HepG2 (cell line): ENCODE measurements at regions not wholly inside any gene's neighbourhood (a gene's known extent, or its start where the extent isn't known, plus 50 kb on each side); places are given as distances from the start of the nearest gene placed in this dataset.

Source experiments
- CBFB ChIP-seq: sonication (generic); formaldehyde crosslinking; IDR thresholded peaks from 2 replicates; pipeline ENCODE4 v1.4.0; 2020; ENCODE audit warnings: missing genetic modification reagents
- HNRNPL ChIP-seq: fragments of 200-400 bp; formaldehyde crosslinking; IDR thresholded peaks from 2 replicates; pipeline ENCODE4 v1.6.1; 2017; ENCODE audit warnings: mild to moderate bottlenecking, low read depth, low read length
- MTF2 ChIP-seq: sonication (generic); formaldehyde crosslinking; IDR thresholded peaks from 2 replicates; pipeline ENCODE4 v1.5.0; 2020; ENCODE audit warnings: missing genetic modification reagents, borderline replicate concordance
- NFYB ChIP-seq: sonication (generic); formaldehyde crosslinking; IDR thresholded peaks from 2 replicates; pipeline ENCODE4 v1.4.0; 2020; ENCODE audit warnings: missing genetic modification reagents
- POLR2A ChIP-seq, 2 experiments: IDR thresholded peaks; 2 replicates each; pipeline ENCODE4 v1.6.1; 2011; ENCODE audit warnings: low read depth in 2 of 2, low read length in 2 of 2, mild to moderate bottlenecking in 1 of 2, moderate library complexity in 1 of 2; ENCODE audit not compliant: insufficient read depth in 1 of 2
- REL ChIP-seq: sonication (generic); formaldehyde crosslinking; conservative IDR thresholded peaks from 2 replicates; pipeline ENCODE4 v1.8.0; 2022; ENCODE audit warnings: mild to moderate bottlenecking, missing genetic modification reagents, moderate library complexity
- ZBTB7A ChIP-seq: sonication (generic); formaldehyde crosslinking; IDR thresholded peaks from 2 replicates; pipeline ENCODE4 v1.8.0; 2022; ENCODE audit warnings: mild to moderate bottlenecking, missing genetic modification reagents
- TF ChIP-seq, protein P1 (sequence below): sonication (generic); formaldehyde crosslinking; IDR thresholded peaks from 2 replicates; pipeline ENCODE4 v1.8.0; 2023; ENCODE audit warnings: mild to moderate bottlenecking, missing genetic modification reagents

- TF ChIP-seq POLR2A (IDR thresholded peaks at IDR 0.05; ENCODE audit: insufficient read depth in 1 of 2, low read depth in 2 of 2, low read length in 2 of 2) (no peak), HNRNPL (no peak), MTF2 (CRISPR knock-in tag) (no peak), CBFB (CRISPR knock-in tag) (no peak), NFYB (CRISPR knock-in tag) (no peak), REL (CRISPR knock-in tag) (no peak), ZBTB7A (CRISPR knock-in tag) (no peak)
- TF ChIP-seq, protein P1, sequence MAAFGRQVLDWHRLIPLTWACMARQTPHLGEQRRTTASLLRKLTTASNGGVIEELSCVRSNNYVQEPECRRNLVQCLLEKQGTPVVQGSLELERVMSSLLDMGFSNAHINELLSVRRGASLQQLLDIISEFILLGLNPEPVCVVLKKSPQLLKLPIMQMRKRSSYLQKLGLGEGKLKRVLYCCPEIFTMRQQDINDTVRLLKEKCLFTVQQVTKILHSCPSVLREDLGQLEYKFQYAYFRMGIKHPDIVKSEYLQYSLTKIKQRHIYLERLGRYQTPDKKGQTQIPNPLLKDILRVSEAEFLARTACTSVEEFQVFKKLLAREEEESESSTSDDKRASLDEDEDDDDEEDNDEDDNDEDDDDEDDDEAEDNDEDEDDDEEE: no peak
Observed at GRCh38 chr5:87653242-87653641, 240.5 kb upstream of the CCNH start.
